ENCODE measurements at regions not wholly inside any gene's neighbourhood (a gene's known extent, or its start where the extent isn't known, plus 50 kb on each side); places are given as distances from the start of the nearest gene placed in this dataset.

DNA sequence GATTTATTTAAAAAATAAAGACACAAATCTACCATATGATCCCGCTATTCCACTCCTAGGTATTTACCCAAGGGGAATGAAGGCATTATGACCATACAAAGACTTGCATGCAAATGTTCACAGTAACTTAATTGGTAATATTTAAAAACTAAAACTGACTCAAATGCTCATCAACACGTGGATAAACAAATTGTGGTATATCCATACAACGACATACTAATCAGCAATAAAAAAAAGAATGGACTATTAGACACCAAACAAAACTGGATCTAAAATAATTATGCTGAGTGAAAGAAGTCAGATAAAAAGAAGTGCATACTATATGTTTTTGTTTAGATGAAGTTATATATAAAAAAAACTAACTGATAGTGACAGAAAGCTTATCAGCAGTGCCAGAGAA is 428.3 kb downstream of the ZEB2 start:
- DNase-seq (ENCODE audit: low read depth), result no peak
- TF ChIP-seq, protein P1, sequence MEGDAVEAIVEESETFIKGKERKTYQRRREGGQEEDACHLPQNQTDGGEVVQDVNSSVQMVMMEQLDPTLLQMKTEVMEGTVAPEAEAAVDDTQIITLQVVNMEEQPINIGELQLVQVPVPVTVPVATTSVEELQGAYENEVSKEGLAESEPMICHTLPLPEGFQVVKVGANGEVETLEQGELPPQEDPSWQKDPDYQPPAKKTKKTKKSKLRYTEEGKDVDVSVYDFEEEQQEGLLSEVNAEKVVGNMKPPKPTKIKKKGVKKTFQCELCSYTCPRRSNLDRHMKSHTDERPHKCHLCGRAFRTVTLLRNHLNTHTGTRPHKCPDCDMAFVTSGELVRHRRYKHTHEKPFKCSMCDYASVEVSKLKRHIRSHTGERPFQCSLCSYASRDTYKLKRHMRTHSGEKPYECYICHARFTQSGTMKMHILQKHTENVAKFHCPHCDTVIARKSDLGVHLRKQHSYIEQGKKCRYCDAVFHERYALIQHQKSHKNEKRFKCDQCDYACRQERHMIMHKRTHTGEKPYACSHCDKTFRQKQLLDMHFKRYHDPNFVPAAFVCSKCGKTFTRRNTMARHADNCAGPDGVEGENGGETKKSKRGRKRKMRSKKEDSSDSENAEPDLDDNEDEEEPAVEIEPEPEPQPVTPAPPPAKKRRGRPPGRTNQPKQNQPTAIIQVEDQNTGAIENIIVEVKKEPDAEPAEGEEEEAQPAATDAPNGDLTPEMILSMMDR (IDR thresholded peaks at IDR 0.05; ENCODE audit: low read depth, low read length, missing control alignments), result no peak
- H3K4me3 ChIP-seq (ENCODE audit: low read depth, low read length), result no peak overlapping the region

DNA sequence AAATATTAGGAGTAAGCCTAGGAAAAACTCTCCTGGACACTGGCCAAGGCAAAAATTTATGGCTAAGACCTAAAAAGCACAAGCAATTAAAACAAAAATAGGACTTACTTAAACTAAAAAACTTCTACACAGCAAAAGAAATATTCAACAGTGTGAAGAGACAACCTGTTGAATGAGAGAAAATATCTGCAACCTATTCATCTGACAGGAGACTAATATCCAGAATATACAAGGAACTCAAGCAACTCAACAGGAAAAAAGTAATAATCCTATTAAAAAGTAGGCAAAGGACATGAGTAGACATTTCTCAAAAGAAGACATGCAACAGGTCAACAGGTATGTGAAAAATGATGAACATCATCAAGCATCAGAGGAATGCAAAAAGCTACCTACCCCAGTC is 431.1 kb downstream of the ZEB2 start:
- TF ChIP-seq, protein P1 (IDR thresholded peaks at IDR 0.05; ENCODE audit: low read depth, low read length, missing control alignments), result no peak
- DNase-seq (ENCODE audit: low read depth), result no peak
- H3K4me3 ChIP-seq (ENCODE audit: low read depth, low read length), result no peak overlapping the region

DNA sequence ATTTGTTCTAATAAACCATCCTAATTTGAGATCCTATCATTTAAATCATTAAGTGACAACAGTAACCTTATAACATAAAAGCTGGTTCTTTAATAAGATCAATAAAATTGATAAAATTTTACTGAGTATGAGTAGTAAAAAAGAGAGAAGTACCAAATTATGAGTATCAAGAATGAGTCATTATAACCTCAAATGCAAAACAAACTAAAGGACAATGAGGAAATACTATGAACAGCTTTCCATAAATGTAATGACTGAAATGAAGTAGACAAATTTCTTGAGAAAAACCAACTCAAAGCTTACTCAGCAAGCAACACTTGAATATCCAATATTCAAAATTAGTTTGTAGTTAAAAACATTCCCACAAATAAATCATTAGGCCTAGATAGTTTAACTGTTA is 433.0 kb downstream of the ZEB2 start:
- TF ChIP-seq, protein P1 (IDR thresholded peaks at IDR 0.05; ENCODE audit: low read depth, low read length, missing control alignments), result no peak
- H3K4me3 ChIP-seq (ENCODE audit: low read depth, low read length), result no peak overlapping the region
- DNase-seq (ENCODE audit: low read depth), result no peak

DNA sequence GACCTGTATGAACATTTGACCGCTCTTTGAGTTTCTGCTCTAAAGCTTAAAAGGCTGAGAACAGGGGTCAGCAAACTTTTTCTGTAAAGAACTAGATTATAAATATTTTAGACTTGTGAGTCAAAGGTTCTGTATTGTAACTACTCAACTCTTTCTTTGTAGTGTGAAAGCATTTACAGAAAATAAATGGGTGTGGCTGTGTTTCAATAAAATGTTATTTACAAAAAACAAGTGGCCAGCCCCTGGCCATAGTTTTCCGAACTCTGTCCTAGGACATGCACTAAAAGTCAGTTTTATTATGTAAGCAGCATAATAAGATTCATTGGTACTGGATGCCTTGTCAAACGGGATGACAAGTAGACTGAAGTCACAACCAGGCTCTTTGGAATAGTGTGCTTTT is 434.9 kb downstream of the ZEB2 start:
- TF ChIP-seq, protein P1 (IDR thresholded peaks at IDR 0.05; ENCODE audit: low read depth, low read length, missing control alignments), result no peak
- DNase-seq (ENCODE audit: low read depth), result no peak

DNA sequence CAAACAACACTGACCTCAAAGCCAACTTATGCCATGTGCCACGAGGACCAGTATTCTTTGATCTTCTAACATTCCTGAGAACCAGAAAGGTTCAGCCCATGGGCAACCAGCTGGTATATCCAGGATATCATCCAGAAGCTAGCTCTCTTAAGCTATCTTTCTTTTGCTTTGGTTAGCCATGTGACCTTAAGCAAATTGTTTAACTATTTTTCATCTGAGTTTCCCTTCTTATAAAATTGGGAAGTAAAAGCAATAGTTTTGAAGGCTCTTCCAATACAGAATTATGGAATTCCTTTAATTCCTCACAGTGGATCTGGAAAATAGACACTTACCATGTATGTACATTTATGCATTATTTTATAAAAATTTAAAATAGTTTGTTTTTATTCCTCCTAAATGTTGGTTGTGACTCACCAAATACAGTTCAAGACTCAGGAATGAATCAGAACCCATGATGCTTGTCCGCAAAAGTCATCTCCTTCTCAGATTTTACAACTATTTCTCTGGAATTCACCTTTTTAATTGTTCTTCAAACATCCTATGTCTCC is 435.7 kb downstream of the ZEB2 start:
- TF ChIP-seq, protein P1 (IDR thresholded peaks at IDR 0.05; ENCODE audit: low read depth, low read length, missing control alignments), result no peak
- H3K4me3 ChIP-seq (ENCODE audit: low read depth, low read length), result no peak overlapping the region
- DNase-seq (ENCODE audit: low read depth), result no peak

More for the DNA sequence above, 434.9 kb downstream of the ZEB2 start:
- H3K4me3 ChIP-seq (ENCODE audit: low read depth, low read length), result no peak overlapping the region

DNA sequence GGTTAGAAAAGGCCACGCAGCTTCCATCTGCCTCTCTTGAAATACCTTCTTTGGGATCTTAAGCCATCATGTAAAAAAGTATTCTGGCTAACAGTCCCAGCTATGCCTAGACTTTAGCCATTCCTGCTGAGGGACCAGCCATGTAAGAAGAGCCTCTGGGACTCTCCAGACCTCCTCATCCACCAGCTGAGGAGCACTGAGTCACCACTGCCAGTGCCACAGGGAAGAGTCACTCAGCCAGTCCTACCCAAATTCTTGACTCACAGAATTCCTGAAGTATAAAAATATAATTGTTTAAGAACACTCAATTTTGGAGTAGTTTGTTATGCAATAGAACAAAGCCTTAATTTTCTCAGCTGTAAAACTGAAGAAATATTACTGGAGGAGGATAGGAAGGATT is 436.7 kb downstream of the ZEB2 start:
- DNase-seq (ENCODE audit: low read depth), result no peak
- TF ChIP-seq, protein P1 (IDR thresholded peaks at IDR 0.05; ENCODE audit: low read depth, low read length, missing control alignments), result no peak
- no peak overlapping the region for H3K4me3 ChIP-seq (ENCODE audit: low read depth, low read length)

DNA sequence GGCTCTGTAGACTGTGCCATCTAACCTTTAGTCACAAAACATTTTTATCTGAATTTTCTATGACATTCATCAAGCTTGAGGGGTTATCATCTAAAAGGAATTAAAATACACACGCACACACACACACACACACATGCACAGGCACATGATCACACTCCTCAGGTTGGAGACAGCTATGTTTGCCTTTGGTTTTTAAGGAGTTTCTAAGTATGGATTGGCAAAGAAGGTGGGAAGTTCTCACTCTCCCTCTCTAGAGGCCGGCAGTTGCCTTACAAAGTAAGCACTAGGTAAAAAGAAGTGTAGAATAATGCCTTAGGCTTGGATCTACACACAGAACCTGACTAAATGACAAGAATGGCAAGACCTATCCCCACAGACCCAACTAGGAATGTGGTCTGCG is 437.1 kb downstream of the ZEB2 start:
- TF ChIP-seq, protein P1 (IDR thresholded peaks at IDR 0.05; ENCODE audit: low read depth, low read length, missing control alignments), result no peak
- H3K4me3 ChIP-seq (ENCODE audit: low read depth, low read length), result no peak overlapping the region
- DNase-seq (ENCODE audit: low read depth), result no peak

Measured in GM12864 (cell line).